ENCODE measurements at regions not wholly inside any gene's neighbourhood (a gene's known extent, or its start where the extent isn't known, plus 50 kb on each side); places are given as distances from the start of the nearest gene placed in this dataset.
"Not testable (repeated sequence)": the region's sequence is repeated elsewhere in the genome, so short reads cannot be mapped to it uniquely, and the experiment has no call there.

GRCh38 chr1:199619223-199619622 lies 408.3 kb upstream of the NR5A2 start:
- DNase-seq, result no peak
- no peak for ATAC-seq (replicated peaks in 1 of 2)
- Mint-ChIP-seq H3K27me3 (ENCODE audit: low read depth) (peaks cover under 1% of the 10 kb centered on the region), H3K27ac (no peak overlapping the region), H3K36me3 (ENCODE audit: insufficient read depth in 2 of 2) (no peaks in the 10 kb centered on the region), H3K4me1 (ENCODE audit: low read depth) (no peaks in the 10 kb centered on the region), H3K9me3 (no peaks in the 10 kb centered on the region), H3K4me3 (no peak overlapping the region)

- H3K27ac Mint-ChIP-seq; H3K4me3 Mint-ChIP-seq; H3K36me3 Mint-ChIP-seq (ENCODE audit: insufficient read depth in 2 of 2); H3K27me3 Mint-ChIP-seq (ENCODE audit: low read depth); ATAC-seq (replicated peaks in 1 of 2); H3K9me3 Mint-ChIP-seq; DNase-seq; H3K4me1 Mint-ChIP-seq (ENCODE audit: low read depth): not testable (repeated sequence)
These were observed 401.3 kb upstream of the NR5A2 start for GRCh38 chr1:199626228-199626627.

DNA sequence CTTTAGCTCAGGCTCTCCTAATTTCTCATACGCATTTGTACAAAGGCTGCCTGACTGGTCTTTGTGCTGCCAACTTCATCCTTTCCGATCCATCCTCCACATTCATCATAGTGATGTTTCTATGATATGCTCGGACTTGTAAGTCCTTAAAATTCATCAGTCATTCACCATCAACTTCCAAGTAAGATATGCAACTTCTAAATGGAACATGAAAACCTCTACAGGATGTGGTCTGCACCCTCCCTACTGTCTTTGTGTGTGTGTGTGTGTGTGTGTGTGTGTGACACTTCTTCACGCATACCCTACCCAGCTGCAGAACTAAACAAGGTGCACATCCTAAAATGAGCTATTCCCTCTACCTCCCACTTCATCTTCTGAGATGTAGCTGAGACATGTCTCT lies 397.9 kb upstream of the NR5A2 start:
- Mint-ChIP-seq H3K4me3 (no peak overlapping the region), H3K27ac (peak overlapping the region; percentile 4), H3K27me3 (ENCODE audit: low read depth) (no peaks in the 10 kb centered on the region), H3K36me3 (ENCODE audit: insufficient read depth in 2 of 2) (peaks cover 1 to 2% of the 10 kb centered on the region in 2 donors), H3K4me1 (ENCODE audit: low read depth) (peaks cover 5% of the 10 kb centered on the region), H3K9me3 (peaks cover 2 to 7% of the 10 kb centered on the region in 2 donors)
- ATAC-seq (replicated peaks in 1 of 2), result no peak
- DNase-seq, result no peak

DNA sequence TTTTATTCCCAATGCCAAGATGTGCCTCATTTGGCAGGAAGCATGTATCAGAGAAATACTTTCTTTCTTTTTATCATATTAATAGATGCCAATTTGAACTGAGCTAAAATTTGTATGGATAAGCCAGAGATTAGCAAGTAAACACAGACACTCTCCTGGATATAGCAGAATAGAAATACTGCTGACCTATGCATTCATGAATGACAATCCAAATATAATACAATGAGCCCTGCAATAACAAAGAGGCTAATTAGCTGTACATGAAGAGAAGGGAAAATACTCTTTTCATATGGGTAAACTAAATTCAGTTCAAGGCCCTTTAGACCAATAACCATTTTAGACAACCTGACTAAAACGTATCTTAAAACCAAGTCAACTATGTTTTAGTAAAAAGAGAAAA lies 388.1 kb upstream of the NR5A2 start:
- H3K27ac Mint-ChIP-seq, result no peak overlapping the region
- no peak overlapping the region for H3K4me3 Mint-ChIP-seq
- H3K27me3 Mint-ChIP-seq (ENCODE audit: low read depth), result no peaks in the 10 kb centered on the region
- H3K4me1 Mint-ChIP-seq (ENCODE audit: low read depth), result no peaks in the 10 kb centered on the region
- no peak for ATAC-seq (replicated peaks in 1 of 2)
- peaks cover 2 to 4% of the 10 kb centered on the region in 2 donors for H3K36me3 Mint-ChIP-seq (ENCODE audit: insufficient read depth in 2 of 2)
- H3K9me3 Mint-ChIP-seq, result peaks cover 8% of the 10 kb centered on the region in 2 donors
- no peak for DNase-seq

DNA sequence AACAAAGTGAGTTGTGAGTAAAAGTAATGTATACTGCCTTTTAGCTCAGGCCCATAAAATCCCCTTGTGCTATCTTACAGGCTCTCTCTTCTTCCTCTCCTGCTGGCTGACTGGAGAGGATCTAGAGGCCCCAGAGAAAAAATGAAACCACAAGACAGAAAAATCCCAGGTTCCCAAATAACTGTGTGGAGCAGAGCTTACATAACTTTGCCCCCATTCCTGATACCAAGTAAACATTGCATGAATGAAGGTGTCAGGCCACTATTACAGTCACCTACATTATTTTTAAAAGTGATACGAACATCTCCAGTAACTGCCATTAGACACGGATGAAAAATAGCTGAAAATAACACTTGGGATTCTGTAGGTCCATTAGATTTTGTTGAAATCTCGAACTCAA lies 386.0 kb upstream of the NR5A2 start:
- H3K4me3 Mint-ChIP-seq, result no peak overlapping the region
- no peak for DNase-seq
- H3K27me3 Mint-ChIP-seq (ENCODE audit: low read depth), result peaks cover under 1% of the 10 kb centered on the region

GRCh38 chr1:199644912-199645311 lies 382.6 kb upstream of the NR5A2 start:
- Mint-ChIP-seq H3K36me3 (ENCODE audit: insufficient read depth in 2 of 2) (no peaks in the 10 kb centered on the region), H3K4me1 (ENCODE audit: low read depth) (no peaks in the 10 kb centered on the region), H3K27ac (no peak overlapping the region), H3K9me3 (peaks cover 1 to 5% of the 10 kb centered on the region in 2 donors), H3K27me3 (ENCODE audit: low read depth) (peaks cover 5% of the 10 kb centered on the region), H3K4me3 (no peak overlapping the region)
- DNase-seq (no peak), ATAC-seq (replicated peaks in 1 of 2) (no peak)

More for the DNA sequence above, 386.0 kb upstream of the NR5A2 start:
- H3K4me1 Mint-ChIP-seq (ENCODE audit: low read depth), result no peaks in the 10 kb centered on the region
- H3K9me3 Mint-ChIP-seq, result peaks cover 0 to 3% of the 10 kb centered on the region in 2 donors
- ATAC-seq (replicated peaks in 1 of 2), result no peak
- no peak overlapping the region for H3K27ac Mint-ChIP-seq
- H3K36me3 Mint-ChIP-seq (ENCODE audit: insufficient read depth in 2 of 2), result peaks cover 0 to 2% of the 10 kb centered on the region in 2 donors

- DNase-seq (no peak), ATAC-seq (replicated peaks in 1 of 2) (no peak)
- no peak overlapping the region for H3K27ac Mint-ChIP-seq
- peaks cover 5% of the 10 kb centered on the region for H3K27me3 Mint-ChIP-seq (ENCODE audit: low read depth)
- no peak overlapping the region for H3K4me3 Mint-ChIP-seq
- H3K36me3 Mint-ChIP-seq (ENCODE audit: insufficient read depth in 2 of 2), result no peaks in the 10 kb centered on the region
- H3K9me3 Mint-ChIP-seq, result peaks cover 1 to 7% of the 10 kb centered on the region in 2 donors
- no peaks in the 10 kb centered on the region for H3K4me1 Mint-ChIP-seq (ENCODE audit: low read depth)
These were observed 380.7 kb upstream of the NR5A2 start for GRCh38 chr1:199646761-199647160.

DNA sequence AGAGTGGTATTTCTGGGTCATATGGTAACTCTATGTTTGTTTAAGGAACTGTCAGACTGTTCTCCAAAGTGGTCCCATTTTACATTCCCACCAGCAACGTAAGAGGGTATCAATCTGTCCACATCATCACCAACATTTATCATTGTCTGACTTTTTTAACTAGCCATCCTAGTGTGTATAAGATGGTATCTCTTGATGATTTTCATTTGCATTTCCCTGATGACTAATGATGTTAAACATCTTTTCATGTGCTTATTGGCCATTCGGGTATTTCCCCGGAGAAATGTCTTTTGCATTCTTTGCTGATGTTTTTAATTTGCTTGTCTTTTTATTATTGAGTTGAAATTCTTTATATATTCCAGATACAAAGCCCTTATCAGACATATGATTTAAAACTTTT lies 370.1 kb upstream of the NR5A2 start:
- peaks cover 0 to 2% of the 10 kb centered on the region in 2 donors for H3K9me3 Mint-ChIP-seq
- H3K36me3 Mint-ChIP-seq (ENCODE audit: insufficient read depth in 2 of 2), result no peaks in the 10 kb centered on the region

DNA sequence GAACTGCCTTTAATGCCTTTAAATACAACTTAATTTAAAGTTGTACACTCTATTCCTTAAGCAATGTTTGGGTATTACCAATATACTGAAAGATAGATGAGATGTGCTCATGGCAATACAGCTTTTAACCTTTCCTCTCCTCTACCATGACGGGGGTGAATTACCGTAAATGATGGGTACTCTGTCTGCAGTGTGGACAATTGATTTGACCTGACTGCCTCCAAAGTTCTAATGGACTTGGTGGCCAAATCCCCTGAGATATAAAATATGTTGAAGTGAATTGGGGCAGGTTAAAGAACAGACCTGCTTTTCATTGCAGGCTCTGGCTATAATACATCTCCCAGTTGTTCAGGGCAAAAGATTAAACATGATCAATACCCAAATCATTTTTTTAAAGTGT lies 367.4 kb upstream of the NR5A2 start:
- Mint-ChIP-seq H3K9me3 (peaks cover 0 to 2% of the 10 kb centered on the region in 2 donors), H3K27ac (no peak overlapping the region), H3K36me3 (ENCODE audit: insufficient read depth in 2 of 2) (no peaks in the 10 kb centered on the region), H3K4me1 (ENCODE audit: low read depth) (no peaks in the 10 kb centered on the region), H3K27me3 (ENCODE audit: low read depth) (peaks cover 22% of the 10 kb centered on the region), H3K4me3 (no peak overlapping the region)
- no peak for ATAC-seq (replicated peaks in 1 of 2)
- no peak for DNase-seq

More for the DNA sequence above, 370.1 kb upstream of the NR5A2 start:
- Mint-ChIP-seq H3K27me3 (ENCODE audit: low read depth) (peaks cover 26% of the 10 kb centered on the region), H3K4me1 (ENCODE audit: low read depth) (no peaks in the 10 kb centered on the region), H3K27ac (no peak overlapping the region), H3K4me3 (no peak overlapping the region)
- no peak for DNase-seq
- ATAC-seq (replicated peaks in 1 of 2), result no peak

- no peaks in the 10 kb centered on the region for H3K36me3 Mint-ChIP-seq (ENCODE audit: insufficient read depth in 2 of 2)
- no peak overlapping the region for H3K4me3 Mint-ChIP-seq
These were observed 362.1 kb upstream of the NR5A2 start for GRCh38 chr1:199665371-199665770.

GRCh38 chr1:199667089-199667488 lies 360.4 kb upstream of the NR5A2 start:
- Mint-ChIP-seq H3K36me3 (ENCODE audit: insufficient read depth in 2 of 2) (no peaks in the 10 kb centered on the region), H3K4me1 (ENCODE audit: low read depth) (no peaks in the 10 kb centered on the region), H3K4me3 (no peak overlapping the region), H3K9me3 (no peaks in the 10 kb centered on the region), H3K27me3 (ENCODE audit: low read depth) (peaks cover 11% of the 10 kb centered on the region), H3K27ac (no peak overlapping the region)
- DNase-seq, result no peak
- ATAC-seq (replicated peaks in 1 of 2), result no peak

More at GRCh38 chr1:199665371-199665770, 362.1 kb upstream of the NR5A2 start:
- Mint-ChIP-seq H3K27me3 (ENCODE audit: low read depth) (peaks cover 8% of the 10 kb centered on the region), H3K9me3 (no peaks in the 10 kb centered on the region), H3K4me1 (ENCODE audit: low read depth) (no peaks in the 10 kb centered on the region), H3K27ac (no peak overlapping the region)
- ATAC-seq (replicated peaks in 1 of 2) (no peak), DNase-seq (no peak)

GRCh38 chr1:199669916-199670315 lies 357.6 kb upstream of the NR5A2 start:
- no peaks in the 10 kb centered on the region for H3K4me1 Mint-ChIP-seq (ENCODE audit: low read depth)

DNA sequence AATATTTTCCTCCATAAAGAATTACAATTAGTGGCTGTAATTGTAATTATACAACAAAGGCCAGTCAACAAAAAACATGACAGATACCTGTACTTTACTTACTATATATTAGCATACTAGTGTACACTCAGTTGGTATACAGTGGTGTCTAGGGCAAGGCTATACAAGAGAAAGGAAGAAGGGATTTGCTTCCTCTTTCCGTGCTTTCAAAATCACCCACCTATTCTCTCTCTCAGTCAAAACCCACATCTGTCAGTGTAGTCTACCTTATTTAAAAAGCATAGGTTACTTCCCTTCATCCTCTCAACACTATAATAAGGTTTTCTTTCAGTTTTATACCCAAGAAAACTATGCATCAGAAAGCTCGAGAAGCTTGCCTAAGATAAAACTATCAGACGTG lies 355.8 kb upstream of the NR5A2 start:
- Mint-ChIP-seq H3K9me3 (no peaks in the 10 kb centered on the region), H3K27ac (no peak overlapping the region), H3K4me1 (ENCODE audit: low read depth) (no peaks in the 10 kb centered on the region), H3K4me3 (no peak overlapping the region), H3K27me3 (ENCODE audit: low read depth) (peaks cover 11% of the 10 kb centered on the region), H3K36me3 (ENCODE audit: insufficient read depth in 2 of 2) (no peaks in the 10 kb centered on the region)
- ATAC-seq (replicated peaks in 1 of 2) (no peak), DNase-seq (no peak)

More at GRCh38 chr1:199669916-199670315, 357.6 kb upstream of the NR5A2 start:
- peaks cover 11% of the 10 kb centered on the region for H3K27me3 Mint-ChIP-seq (ENCODE audit: low read depth)
- H3K9me3 Mint-ChIP-seq, result no peaks in the 10 kb centered on the region
- H3K4me3 Mint-ChIP-seq, result no peak overlapping the region
- H3K36me3 Mint-ChIP-seq (ENCODE audit: insufficient read depth in 2 of 2), result no peaks in the 10 kb centered on the region
- no peak overlapping the region for H3K27ac Mint-ChIP-seq
- no peak for DNase-seq
- no peak for ATAC-seq (replicated peaks in 1 of 2)

GRCh38 chr1:199675937-199676336 lies 351.6 kb upstream of the NR5A2 start:
- no peaks in the 10 kb centered on the region for H3K4me1 Mint-ChIP-seq (ENCODE audit: low read depth)
- no peaks in the 10 kb centered on the region for H3K36me3 Mint-ChIP-seq (ENCODE audit: insufficient read depth in 2 of 2)
- DNase-seq (no peak), ATAC-seq (replicated peaks in 1 of 2) (no peak)
- H3K4me3 Mint-ChIP-seq, result no peak overlapping the region
- no peak overlapping the region for H3K27ac Mint-ChIP-seq
- no peaks in the 10 kb centered on the region for H3K9me3 Mint-ChIP-seq
- H3K27me3 Mint-ChIP-seq (ENCODE audit: low read depth), result peaks cover 11% of the 10 kb centered on the region
